Heart right ventricle (tissue), 16 donors: ENCODE measurements at regions not wholly inside any gene's neighbourhood (a gene's known extent, or its start where the extent isn't known, plus 50 kb on each side); places are given as distances from the start of the nearest gene placed in this dataset.
A peak's percentile ranks its signal among the peaks of the same experiment; 100 is the strongest.

ENCODE experiments used
- ATAC-seq, 8 donors: fragments of 200-7000 bp; cut with Tn5 transposase; one replicate each; pipeline ENCODE4 v1.9.1; 2020; ENCODE audit warnings: mild to moderate bottlenecking in 8 of 8, moderate library complexity in 8 of 8, moderate number of reproducible peaks in 1 of 8
- DNase-seq, 2 donors: peaks; one replicate each; pipeline ENCODE4 v3.0.0-alpha.2; 2020
- H3K27ac ChIP-seq, 10 donors: fragments of 200-600 bp; sonication (generic) in 2 of 10; one replicate each; pipeline versions ENCODE4 v1.5.0 to v1.8.0; 2020 to 2022; ENCODE audit warnings: mild to moderate bottlenecking in 3 of 10
- H3K27me3 ChIP-seq, 7 donors: fragments of 200-600 bp; one replicate each; pipeline ENCODE4 v1.8.0; 2021 to 2022; ENCODE audit warnings: mild to moderate bottlenecking in 2 of 7
- H3K36me3 ChIP-seq, 9 donors: fragments of 200-600 bp; sonication (generic) in 1 of 9; one replicate each; pipeline versions ENCODE4 v1.5.0 to v1.8.0; 2020 to 2022; ENCODE audit warnings: mild to moderate bottlenecking in 2 of 9
- H3K4me1 ChIP-seq, 9 donors: fragments of 200-600 bp; sonication (generic) in 1 of 9; one replicate each; pipeline versions ENCODE4 v1.5.0 to v1.8.0; 2020 to 2022; ENCODE audit warnings: mild to moderate bottlenecking in 4 of 9
- H3K4me3 ChIP-seq, 10 donors: fragments of 200-600 bp; sonication (generic) in 2 of 10; one replicate each; pipeline versions ENCODE4 v1.5.0 to v1.8.0; 2020 to 2022; ENCODE audit warnings: mild to moderate bottlenecking in 7 of 10, moderate library complexity in 2 of 10
- H3K9me3 ChIP-seq, 11 donors: fragments of 200-600 bp in 10 of 11; sonication (generic) in 2 of 11; one replicate each; pipeline versions ENCODE4 v1.5.0 to v1.8.0; 2013 to 2022; ENCODE audit warnings: mild to moderate bottlenecking in 2 of 11, control low read depth in 1 of 11, moderate library complexity in 1 of 11
- WGBS, 2 donors: extraction: QIAGEN DNeasy Blood & Tissue Kit; methylation state at CpG; one replicate each; pipeline ENCODE4 v1.1.7; 2013; ENCODE audit warnings: inconsistent platforms in 1 of 2; 5-methylcytosine and 5-hydroxymethylcytosine counted together
- intact Hi-C, 10 donors: fragments of 100-400 bp; cut with DNase I; formaldehyde crosslinking; loops; one replicate each; pipeline versions ENCODE4 v1.11.1 to v1.14.2; 2022
- TF ChIP-seq, protein P1 (sequence below), 9 donors: fragments of 200-600 bp; sonication (generic) in 2 of 9; IDR thresholded peaks; one replicate each; pipeline versions ENCODE4 v1.5.0 to v1.8.0; 2021 to 2022; ENCODE audit warnings: antibody characterized with exemption in 9 of 9, mild to moderate bottlenecking in 5 of 9, moderate library complexity in 1 of 9
- donor health status: Arrhythmogenic right ventricular cardiomyopathy.
- donor health status: ischemic (EF 13 %, LVEDD 7.1; RV severe dilation, severe dysfunction).
- donor health status: healthy with polysubstance abuse.
- donor health status: DM: no; HTN: yes; CAD: no.
- donor health status: DM: no; HTN: no; CAD: no.
- donor health status: ischemic (EF 25% LVEDD 6.9; RV normal size, moderate dysfunction).
- donor health status: ischemic (EF 25% LVEDD 5.7; RV mildly dilated, moderate dysfunction).
- donor health status: healthy.
- donor health status: DM: yes; HTN: yes; CAD: no.
- donor health status: Ischemic cardiomyopathy.
- donor health status: ischemic (EF 35%, LVEDD 5.7; RV mildly dilated, moderate dysfunction).
- donor health status: nonischemic (EF 11% LVEDD 7.7; RV severe dilation, severe dysfunction).
- donor health status: DM: yes; HTN: yes; CAD: no.
- donor health status: PGD.
- donor health status: ischemic (EF 29% LVEDD 5.4; RV normal size, mild dysfunction).
- donor health status: nonischemic (EF 23%, LVEDD 6.1; RV moderate dilation, normal function).

DNA sequence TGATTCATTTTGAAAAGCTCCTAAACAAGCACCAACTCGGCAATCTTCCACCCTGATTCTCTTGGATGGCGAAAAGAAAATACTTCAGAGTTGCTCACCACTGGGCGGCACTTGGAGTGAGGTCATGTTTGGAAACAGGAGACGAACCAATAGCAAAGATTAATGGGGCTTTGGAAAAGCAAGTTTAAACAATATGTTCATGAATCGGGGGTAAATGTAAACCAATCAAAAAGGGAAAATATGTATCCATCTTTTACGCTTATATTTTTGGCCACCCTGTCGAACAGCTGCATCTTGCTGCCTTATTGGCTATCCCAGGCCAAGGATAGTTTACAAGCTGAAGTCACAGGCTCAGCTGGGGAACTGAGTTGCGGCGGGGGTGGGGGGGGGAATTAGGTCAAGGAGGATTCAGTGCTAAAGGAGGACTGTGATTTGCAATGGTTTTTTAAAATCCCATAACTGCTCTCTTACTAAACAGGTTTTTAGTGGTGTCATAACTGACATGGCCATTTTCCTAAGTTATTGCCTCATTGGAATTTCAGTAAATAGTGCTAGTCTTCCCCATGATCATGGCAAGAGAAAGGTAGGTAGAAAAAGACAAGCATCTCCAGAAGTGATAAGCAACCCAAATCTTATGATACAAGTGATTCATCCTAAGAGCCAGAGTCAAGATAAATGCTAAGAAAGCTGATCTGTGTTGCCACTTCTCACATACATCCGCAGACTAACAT lies 210.6 kb downstream of the PHLDA1 start:
- intact Hi-C loops, result no loop called here
- Histone ChIP-seq H3K36me3 (no peaks in the 10 kb centered on the region), H3K9me3 (no peaks in the 10 kb centered on the region), H3K4me3 (no peak overlapping the region), H3K27ac (peak overlapping the region in 1 of 10 donors; percentile 36), H3K27me3 (no peaks in the 10 kb centered on the region), H3K4me1 (peaks cover 0 to 7% (median 0%) of the 10 kb centered on the region in 9 donors)
- peak; percentile 13 to 53 for DNase-seq
- 87 to 88% methylated on average over 10 of the region's 10 CpGs for WGBS, 2 donors
- ATAC-seq, result peak in 7 of 8 donors; percentile 54 to 81 (median 73)
- TF ChIP-seq, protein P1, sequence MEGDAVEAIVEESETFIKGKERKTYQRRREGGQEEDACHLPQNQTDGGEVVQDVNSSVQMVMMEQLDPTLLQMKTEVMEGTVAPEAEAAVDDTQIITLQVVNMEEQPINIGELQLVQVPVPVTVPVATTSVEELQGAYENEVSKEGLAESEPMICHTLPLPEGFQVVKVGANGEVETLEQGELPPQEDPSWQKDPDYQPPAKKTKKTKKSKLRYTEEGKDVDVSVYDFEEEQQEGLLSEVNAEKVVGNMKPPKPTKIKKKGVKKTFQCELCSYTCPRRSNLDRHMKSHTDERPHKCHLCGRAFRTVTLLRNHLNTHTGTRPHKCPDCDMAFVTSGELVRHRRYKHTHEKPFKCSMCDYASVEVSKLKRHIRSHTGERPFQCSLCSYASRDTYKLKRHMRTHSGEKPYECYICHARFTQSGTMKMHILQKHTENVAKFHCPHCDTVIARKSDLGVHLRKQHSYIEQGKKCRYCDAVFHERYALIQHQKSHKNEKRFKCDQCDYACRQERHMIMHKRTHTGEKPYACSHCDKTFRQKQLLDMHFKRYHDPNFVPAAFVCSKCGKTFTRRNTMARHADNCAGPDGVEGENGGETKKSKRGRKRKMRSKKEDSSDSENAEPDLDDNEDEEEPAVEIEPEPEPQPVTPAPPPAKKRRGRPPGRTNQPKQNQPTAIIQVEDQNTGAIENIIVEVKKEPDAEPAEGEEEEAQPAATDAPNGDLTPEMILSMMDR (IDR thresholded peaks at IDR 0.05), result no peak

DNA sequence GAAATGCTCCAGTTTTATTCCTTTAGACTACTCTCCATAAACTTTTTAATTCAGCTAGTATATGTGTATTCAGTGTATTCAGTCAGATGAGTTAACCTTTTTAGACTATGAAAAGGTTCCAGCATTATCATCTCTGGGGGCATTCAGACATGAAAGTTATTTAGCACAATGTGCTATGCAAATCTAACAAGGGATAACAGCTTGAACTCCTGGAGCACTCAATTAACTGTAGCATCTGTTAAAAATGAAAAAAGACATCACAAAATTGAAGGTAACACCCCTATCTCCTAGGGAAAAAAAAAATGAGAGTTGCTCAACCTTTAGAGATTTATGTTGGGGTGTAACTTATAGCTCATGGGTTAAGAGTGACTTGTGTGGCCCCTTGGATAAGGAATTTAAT lies 211.5 kb downstream of the PHLDA1 start:
- DNase-seq (no peak), ATAC-seq (no peak)
- Histone ChIP-seq H3K36me3 (no peaks in the 10 kb centered on the region), H3K9me3 (no peaks in the 10 kb centered on the region), H3K4me3 (no peak overlapping the region), H3K27me3 (no peaks in the 10 kb centered on the region), H3K4me1 (peaks cover 0 to 17% (median 7%) of the 10 kb centered on the region in 9 donors), H3K27ac (peak overlapping the region in 1 of 10 donors; percentile 3)
- intact Hi-C loops, result no loop called here
- TF ChIP-seq, protein P1 (IDR thresholded peaks at IDR 0.05), result no peak

DNA sequence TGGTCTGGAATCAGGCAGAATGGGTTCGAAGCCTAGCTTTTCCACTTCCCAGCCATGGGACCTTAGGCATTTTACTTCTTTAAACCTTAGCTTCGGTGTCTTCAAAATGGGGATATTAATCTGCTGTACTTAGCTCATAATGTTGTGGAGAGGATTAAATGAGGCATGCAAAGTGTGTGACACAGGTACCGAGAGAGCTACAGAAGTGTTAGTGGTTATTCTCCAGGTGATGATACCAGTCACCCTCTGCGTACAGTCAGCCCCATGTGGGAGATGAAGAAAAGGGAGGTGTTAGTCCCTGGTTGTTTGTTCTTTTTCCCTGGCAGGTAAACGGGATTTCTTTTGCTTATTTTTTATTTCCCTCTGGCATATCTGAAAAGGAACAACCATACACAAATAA lies 212.1 kb downstream of the PHLDA1 start:
- intact Hi-C loops, result loop anchor here in 5 of 10 donors (5.0 to 10.0 kb wide), 3 partner anchors 205 to 215 kb away; partner anchors contain the start of gene PHLDA1 (in 4 of the 5)
- no peaks in the 10 kb centered on the region for H3K27me3 ChIP-seq
- no peak for ATAC-seq
- 92 to 96% methylated on average over 5 of the region's 5 CpGs for WGBS, 2 donors
- DNase-seq, result no peak
- H3K9me3 ChIP-seq, result no peaks in the 10 kb centered on the region
- H3K27ac ChIP-seq, result no peak overlapping the region
- H3K4me3 ChIP-seq, result no peak overlapping the region
- H3K36me3 ChIP-seq, result no peaks in the 10 kb centered on the region
- TF ChIP-seq, protein P1 (IDR thresholded peaks at IDR 0.05), result no peak
- peaks cover 0 to 22% (median 11%) of the 10 kb centered on the region in 9 donors for H3K4me1 ChIP-seq

DNA sequence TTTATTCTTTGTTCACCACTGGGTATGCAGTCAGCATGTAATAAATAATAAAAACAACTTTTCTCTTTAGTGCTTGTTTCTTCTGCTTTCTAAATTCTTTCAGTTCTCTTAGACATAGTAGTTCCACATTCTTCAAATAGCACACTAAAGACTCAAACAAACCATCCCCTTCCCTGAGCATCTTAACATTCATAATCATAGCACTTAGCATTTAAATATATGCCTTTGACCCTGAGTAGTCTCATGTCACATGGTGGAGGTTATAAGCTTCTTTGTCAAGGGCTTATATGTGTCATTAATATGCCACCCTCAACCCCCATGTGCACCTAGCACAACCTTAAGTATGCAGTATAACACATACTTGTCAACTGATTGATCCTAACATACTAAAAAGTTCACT lies 212.7 kb downstream of the PHLDA1 start:
- H3K36me3 ChIP-seq, result no peaks in the 10 kb centered on the region
- no peak for DNase-seq
- no peak overlapping the region for H3K4me3 ChIP-seq
- H3K27me3 ChIP-seq, result no peaks in the 10 kb centered on the region
- H3K27ac ChIP-seq, result no peak overlapping the region
- TF ChIP-seq, protein P1 (IDR thresholded peaks at IDR 0.05), result no peak
- H3K4me1 ChIP-seq, result peaks cover 0 to 26% (median 11%) of the 10 kb centered on the region in 9 donors
- no peaks in the 10 kb centered on the region for H3K9me3 ChIP-seq
- intact Hi-C loops, result loop anchor here in 5 of 10 donors (5.0 to 10.0 kb wide), 3 partner anchors 206 to 216 kb away; partner anchors contain the start of gene PHLDA1 (in 4 of the 5)
- ATAC-seq, result no peak
